CD4-positive, alpha-beta T cell treated with Interleukin-17A for 4 hours (primary cell): ENCODE measurements at regions not wholly inside any gene's neighbourhood (a gene's known extent, or its start where the extent isn't known, plus 50 kb on each side); places are given as distances from the start of the nearest gene placed in this dataset.
A peak's percentile ranks its signal among the peaks of the same experiment; 100 is the strongest.

ENCODE experiments used
- DNase-seq: peaks from one replicate; pipeline ENCODE4 v3.0.0-alpha.2; 2020; ENCODE audit warnings: mixed read lengths

DNA sequence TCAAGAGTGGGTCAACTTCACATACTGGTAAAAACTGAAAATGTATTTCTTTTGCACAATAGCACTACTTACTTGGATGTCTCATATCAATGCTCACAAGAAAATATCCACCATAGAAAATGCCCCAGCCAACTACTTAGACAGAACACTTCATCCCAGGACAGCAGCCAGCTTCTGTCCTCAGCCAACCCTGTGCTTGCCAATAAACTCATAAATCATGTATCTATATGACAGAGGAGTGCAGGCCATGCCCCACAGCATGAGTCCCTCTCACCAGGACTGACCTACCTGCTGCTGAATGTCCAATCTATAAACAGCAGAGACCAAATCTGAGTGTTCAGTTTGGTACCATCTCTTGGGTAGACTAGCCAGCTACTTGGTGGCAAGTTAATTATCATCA lies 179.3 kb downstream of the OMA1 start:
- DNase-seq, result no peak

GRCh38 chr1:58365328-58365727 lies 181.2 kb downstream of the OMA1 start:
- no peak for DNase-seq

DNA sequence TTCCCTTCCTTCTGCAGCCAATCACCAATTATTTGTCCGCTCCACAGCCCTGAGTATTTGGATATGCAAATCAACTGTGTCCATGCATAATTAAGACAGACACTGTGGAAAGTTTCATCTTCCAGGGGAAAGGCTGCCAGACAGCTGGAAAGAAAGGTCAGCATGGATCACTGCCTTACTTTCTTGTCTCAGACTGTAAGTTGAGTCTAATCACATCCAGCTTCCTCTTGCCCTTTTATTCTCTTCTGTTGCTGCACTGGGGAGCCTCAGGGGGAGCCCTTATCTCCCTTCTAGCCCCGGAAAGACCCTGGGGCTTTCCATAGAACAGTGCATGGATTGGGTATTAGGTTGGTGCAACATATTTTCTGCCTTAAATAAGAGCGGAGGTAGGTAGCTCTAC lies 182.9 kb downstream of the OMA1 start:
- no peak for DNase-seq

DNA sequence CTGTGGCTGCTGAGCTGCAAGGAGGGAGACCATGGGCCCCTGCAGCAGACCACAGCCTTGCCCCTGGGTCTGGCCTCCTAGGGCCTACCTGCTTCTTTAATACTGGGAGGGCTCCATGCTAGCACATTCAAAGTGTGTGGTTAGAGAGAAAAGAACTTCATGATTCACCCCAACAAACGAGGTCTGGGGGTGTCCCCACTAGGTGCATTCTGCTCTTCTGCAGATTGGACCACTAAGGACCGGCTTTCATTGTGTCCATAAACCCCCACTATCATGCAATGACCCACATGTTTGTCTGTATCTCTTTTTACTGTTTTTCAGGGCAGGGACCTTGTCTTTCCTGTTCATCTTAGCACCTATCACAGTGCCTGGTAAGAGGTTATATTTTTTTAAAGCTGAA lies 185.4 kb downstream of the OMA1 start:
- no peak for DNase-seq

DNA sequence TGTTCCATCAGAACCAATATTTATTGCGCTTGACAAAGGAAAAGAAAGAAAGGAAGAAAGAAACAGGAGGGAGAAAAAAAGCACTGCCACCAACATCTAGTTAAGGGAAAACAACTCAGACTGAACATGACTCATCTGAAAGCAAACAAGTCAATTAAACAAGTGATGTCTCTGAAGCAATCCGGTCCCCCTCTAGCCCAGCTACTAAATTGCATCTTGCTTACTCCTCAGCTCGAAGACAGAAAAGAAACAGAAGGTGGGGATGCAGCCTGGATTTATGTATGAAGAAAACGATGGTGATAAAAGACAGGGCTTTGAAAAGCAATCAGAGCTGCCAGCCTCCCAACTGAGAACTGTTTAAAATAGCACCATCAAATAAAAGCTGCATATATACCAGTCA lies 188.2 kb downstream of the OMA1 start:
- no peak for DNase-seq

GRCh38 chr1:58356402-58356801 lies 190.1 kb downstream of the OMA1 start:
- DNase-seq, result no peak

GRCh38 chr1:58353168-58353567 lies 193.4 kb downstream of the OMA1 start:
- no peak for DNase-seq

DNA sequence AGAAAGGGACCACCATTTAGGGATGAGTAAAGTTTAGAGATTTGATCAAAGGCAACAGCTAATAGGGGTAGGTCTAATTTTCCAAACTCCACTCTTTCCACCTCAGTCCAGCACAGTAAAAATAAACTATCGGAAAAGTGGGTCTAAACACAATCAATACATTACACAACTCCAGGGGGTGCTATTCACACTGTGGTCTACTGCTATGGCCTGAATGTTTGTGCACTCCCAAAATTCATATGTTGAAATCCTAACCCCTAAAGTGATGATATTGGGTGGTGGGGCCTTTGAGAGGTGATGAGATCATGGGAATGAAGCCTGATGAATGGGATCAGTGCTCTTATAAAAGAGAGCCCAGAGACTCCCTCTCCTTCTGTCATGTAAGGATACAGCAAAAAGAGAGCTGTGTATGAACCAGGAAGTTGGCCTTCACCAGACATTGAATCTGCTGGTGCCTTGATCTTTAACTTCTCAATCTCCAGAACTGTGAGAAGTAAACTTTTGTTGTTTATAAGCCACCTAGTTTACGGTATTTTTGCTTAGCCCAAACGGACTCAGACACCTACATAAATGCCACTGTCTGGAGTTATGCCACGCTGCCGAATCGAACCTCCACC lies 193.9 kb downstream of the OMA1 start:
- no peak for DNase-seq

GRCh38 chr1:58346036-58346355 lies 200.5 kb downstream of the OMA1 start:
- DNase-seq, result no peak

DNA sequence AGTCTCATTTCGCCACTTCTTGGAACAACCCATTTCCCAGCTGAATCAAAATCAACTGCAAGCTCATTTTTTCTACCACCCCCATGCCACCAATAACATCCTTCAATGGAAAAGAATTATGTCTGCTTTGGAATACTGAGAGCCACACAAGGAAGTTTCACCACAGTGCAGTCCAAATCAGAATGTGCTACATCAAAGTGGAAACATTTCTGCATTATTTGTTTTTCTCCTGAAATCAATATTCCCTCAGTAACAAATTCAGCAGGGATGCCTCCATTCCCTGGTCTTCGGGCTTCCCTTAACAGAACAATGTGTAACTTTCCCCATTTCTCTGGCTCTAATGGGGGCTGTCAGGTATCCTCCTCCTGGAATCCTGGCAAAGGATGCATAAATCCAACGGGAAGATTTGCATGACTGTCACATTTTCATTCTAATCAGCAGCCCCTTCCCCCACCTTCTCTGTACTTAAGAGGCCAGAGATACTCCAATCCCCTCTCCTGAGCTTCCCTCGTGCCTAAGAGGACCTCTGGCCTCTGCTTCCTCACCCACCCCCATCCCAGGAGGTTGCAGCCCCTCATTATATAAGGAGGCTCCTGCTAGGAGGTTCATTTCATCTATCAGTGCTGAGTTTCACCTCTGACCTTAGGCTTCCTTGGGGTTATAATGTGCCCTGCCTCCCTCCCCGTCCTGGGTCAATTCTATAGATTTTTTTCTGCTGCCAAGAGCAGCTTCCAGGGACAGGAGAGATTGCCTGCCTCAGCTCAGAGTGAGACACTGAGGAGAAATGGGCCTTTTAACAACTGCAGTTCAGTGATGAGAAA lies 201.1 kb downstream of the OMA1 start:
- DNase-seq, result no peak

DNA sequence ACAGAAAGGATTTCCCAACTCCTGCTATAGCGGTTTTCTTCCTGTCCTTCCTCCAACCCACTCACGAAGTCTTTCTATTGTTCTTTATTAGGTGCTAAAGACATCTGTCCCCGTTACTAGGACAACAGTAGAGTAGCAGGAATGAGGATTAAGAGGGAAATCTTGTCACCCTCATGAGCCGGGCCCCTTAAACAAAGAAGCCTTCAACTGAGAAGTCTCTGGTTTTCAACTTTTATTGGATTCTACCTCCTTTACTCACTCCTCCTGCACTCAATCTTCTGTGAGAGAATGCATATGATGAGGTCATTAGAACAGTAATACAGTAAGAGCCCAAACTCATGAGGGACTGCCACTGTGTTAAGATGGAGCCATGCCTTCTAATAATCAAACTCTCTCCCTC lies 206.3 kb downstream of the OMA1 start:
- DNase-seq, result no peak

DNA sequence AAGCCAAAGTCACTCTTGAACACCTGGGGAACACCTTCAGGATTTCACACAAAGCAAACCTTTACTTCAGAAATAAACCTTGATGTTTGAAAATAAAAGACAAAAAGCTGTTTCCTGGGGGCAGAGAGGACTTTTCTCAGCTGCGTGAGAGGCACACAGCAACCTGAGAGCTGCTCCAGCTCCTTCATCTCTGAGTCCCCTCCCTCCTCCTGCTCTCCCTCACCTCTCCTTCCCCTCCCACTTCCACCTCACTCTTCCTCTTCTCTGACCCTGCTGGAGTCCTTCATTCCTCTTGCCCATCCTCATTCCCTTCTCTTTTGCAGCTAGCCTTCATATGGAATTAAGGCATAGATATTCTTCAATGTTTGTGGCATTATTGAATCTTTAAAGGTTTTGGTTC lies 208.4 kb downstream of the OMA1 start:
- no peak for DNase-seq

DNA sequence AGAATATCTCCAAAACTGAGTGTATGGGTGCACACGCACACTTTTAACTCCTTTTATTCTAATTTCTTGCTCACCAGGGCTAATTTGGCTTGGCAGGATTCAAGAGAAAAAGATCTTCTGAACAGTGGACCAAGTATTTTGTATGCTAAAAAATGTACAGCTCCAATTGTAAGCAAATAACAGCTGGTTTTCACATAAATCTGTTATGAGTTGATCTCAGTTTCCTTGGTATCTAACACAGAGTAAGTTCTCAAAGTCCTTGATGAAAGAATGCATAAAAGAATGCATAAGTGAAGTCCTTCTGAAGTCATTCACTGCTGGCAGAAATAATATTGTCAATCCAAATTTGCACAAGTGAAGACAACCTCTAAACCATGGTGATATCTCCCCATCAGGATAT lies 213.0 kb downstream of the OMA1 start:
- DNase-seq, result no peak

- DNase-seq, result no peak
Measured at GRCh38 chr1:58331156-58331555, 215.4 kb downstream of the OMA1 start.

DNA sequence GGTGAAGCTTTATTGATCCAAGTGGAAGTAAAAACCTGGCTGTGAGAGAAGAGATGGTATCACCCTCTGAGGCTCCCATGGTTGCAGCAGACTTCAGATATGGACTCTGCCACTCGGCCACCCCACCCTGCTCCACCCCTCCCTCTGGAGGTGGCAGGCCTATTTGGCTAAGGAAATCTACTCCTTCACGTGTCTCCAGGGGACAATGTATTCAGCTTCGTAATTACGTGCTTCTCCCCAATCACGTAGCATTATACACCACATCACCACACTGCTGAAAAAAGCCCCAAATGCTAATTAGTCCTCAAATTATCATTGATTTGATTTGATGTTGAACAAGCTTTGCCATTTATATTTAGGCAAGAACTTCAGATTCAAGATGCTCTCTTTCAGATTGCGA lies 220.7 kb downstream of the OMA1 start:
- no peak for DNase-seq

DNA sequence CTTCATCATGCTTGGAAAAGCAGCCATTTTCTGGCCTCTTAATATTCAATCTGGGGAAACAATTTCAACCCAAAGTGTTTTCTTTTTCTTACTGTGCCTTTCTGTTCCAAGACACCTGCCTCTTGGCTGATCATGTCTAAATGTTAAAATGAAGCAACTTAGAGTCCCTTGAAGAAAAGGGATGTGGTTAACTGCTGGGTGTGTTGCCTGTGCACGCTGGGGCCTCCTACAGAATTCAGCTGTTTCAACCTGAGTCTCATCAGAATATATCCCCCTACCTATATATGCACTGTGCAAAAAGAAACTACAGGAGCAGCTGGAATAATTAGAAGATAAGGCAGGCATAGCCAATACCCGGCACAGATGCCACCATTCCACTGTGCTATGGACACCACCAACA lies 222.0 kb downstream of the OMA1 start:
- peak; percentile 21 for DNase-seq

DNA sequence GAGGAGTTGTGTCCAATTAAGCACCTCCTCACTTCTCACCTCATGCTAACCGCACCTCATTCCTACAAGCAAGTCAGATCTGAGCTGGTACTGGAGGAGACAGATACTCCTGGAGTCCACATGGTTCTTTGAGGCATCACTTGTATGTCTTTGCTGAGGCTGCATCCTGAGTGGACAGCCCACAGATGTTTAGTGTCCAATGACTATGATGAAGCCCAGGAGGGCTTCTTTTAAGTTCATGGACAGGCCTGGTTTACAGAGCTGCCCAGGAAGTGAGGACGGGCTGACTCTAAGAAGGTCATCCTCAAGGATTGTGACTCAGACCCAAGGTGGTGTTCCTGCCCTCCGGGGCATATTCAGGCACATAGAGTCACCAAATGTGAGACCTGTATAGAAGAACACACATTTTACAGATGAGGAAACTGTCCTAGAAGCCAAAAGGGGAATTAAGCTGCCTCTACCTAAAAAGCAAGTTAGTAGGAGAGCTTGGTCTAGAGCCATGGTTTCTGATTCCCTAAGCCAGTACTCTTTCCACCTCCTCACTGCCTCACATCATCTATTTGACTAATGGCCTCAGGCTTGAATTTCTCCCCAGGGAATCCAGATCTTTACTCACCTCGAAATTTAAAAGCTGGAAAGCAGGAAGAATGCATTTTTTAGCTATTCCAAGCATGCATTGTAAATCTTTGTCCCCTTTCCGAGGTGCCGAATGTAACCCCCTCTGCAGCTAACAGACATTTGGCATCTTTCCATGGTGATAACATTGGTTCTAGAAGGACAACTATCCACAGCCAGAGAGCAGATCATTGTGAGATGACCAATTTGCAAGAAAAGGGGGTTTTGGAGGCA lies 228.1 kb downstream of the OMA1 start:
- no peak for DNase-seq

DNA sequence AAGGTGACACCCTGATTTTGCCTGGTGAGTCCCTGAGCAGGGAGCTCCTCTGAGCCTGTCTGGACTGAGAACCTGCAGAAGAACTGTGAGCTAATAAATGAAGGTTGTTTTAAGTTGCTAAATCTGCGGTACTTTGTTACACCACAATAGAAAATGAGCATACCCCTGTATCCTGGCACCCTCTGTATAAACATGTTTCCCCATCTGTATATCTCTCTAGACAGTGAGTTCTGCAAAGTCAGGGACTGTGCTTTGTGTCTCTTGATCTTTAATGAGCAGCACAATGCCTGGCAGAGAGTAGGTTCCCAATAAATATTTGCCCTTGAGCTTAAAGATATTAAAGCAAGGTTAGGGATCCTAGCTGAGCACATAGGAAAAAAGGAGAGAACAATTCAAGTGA lies 228.8 kb downstream of the OMA1 start:
- no peak for DNase-seq

- no peak for DNase-seq
Measured at GRCh38 chr1:58317086-58317485, 229.4 kb downstream of the OMA1 start.

DNA sequence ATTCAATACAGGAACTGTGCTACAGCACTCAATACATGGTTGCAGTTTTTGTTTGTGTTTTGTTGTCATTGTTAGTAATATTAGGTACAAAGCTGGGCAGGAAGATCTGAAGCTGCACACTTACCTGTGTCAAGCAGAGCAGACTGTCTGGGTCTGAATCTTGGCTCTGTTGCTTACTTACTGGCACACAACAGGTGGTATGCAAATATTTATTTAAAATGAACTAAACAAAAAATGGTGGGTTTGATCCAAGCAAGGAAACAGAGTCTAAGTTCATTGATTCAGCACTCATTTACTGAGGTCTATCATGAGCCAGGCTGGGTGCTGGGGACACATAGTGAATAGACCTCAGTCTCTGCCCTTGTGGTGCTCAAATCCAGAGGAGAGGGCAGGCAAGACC lies 230.4 kb downstream of the OMA1 start:
- DNase-seq, result no peak

GRCh38 chr1:58312971-58313563 lies 233.5 kb downstream of the OMA1 start:
- no peak for DNase-seq

GRCh38 chr1:58312461-58312860 lies 234.1 kb downstream of the OMA1 start:
- DNase-seq, result no peak

GRCh38 chr1:58310881-58311280 lies 235.6 kb downstream of the OMA1 start:
- DNase-seq, result no peak

- DNase-seq, result no peak
Measured at GRCh38 chr1:58310469-58310868, 236.1 kb downstream of the OMA1 start.
